ENCODE measurements at regions not wholly inside any gene's neighbourhood (a gene's known extent, or its start where the extent isn't known, plus 50 kb on each side); places are given as distances from the start of the nearest gene placed in this dataset.
"Not testable (repeated sequence)": the region's sequence is repeated elsewhere in the genome, so short reads cannot be mapped to it uniquely, and the experiment has no call there.

GRCh38 chr5:108590799-108591198, 156.9 kb upstream of the FER start:
- Histone ChIP-seq H3K9ac (ENCODE audit: low read depth, low read length) (no peak overlapping the region), H3K4me1 (ENCODE audit: insufficient read depth, low read length) (no peaks in the 10 kb centered on the region), H3K36me3 (ENCODE audit: insufficient read depth, low read length) (no peaks in the 10 kb centered on the region), H3K9me3 (ENCODE audit: control insufficient read depth, insufficient read depth, low read length) (no peaks in the 10 kb centered on the region)

- Histone ChIP-seq H3K9me3 (ENCODE audit: control insufficient read depth, insufficient read depth, low read length) (no peaks in the 10 kb centered on the region), H3K4me1 (ENCODE audit: insufficient read depth, low read length) (no peaks in the 10 kb centered on the region)
Observed at GRCh38 chr5:108588323-108588722, 159.4 kb upstream of the FER start.

GRCh38 chr5:108587821-108588220, 159.9 kb upstream of the FER start:
- Histone ChIP-seq H3K4me1 (ENCODE audit: insufficient read depth, low read length) (peaks cover 3% of the 10 kb centered on the region; the same call in 1 of the 2 replicates), H3K9ac (ENCODE audit: low read depth, low read length) (no peak overlapping the region), H3K36me3 (ENCODE audit: insufficient read depth, low read length) (no peaks in the 10 kb centered on the region), H3K9me3 (ENCODE audit: control insufficient read depth, insufficient read depth, low read length) (no peaks in the 10 kb centered on the region)

More at GRCh38 chr5:108588323-108588722, 159.4 kb upstream of the FER start:
- H3K36me3 ChIP-seq (ENCODE audit: insufficient read depth, low read length) = no peaks in the 10 kb centered on the region
- H3K9ac ChIP-seq (ENCODE audit: low read depth, low read length) = no peak overlapping the region

GRCh38 chr5:108581026-108581425, 166.7 kb upstream of the FER start:
- H3K4me1 ChIP-seq (ENCODE audit: insufficient read depth, low read length) = peaks cover 3% of the 10 kb centered on the region; the same call in 1 of the 2 replicates
- H3K36me3 ChIP-seq (ENCODE audit: insufficient read depth, low read length) = 0 out of 2 replicates have a peak, but pooled peaks cover 3% of the 10 kb centered on the region
- H3K9me3 ChIP-seq (ENCODE audit: control insufficient read depth, insufficient read depth, low read length) = 0 out of 2 replicates have a peak, but pooled peaks cover 5% of the 10 kb centered on the region
- H3K9ac ChIP-seq (ENCODE audit: low read depth, low read length) = no peak overlapping the region

GRCh38 chr5:108579236-108579635, 168.5 kb upstream of the FER start:
- Histone ChIP-seq H3K9ac (ENCODE audit: low read depth, low read length) (no peak overlapping the region), H3K4me1 (ENCODE audit: insufficient read depth, low read length) (peaks cover 3% of the 10 kb centered on the region; the same call in 1 of the 2 replicates), H3K36me3 (ENCODE audit: insufficient read depth, low read length) (0 out of 2 replicates have a peak, but pooled peaks cover 3% of the 10 kb centered on the region), H3K9me3 (ENCODE audit: control insufficient read depth, insufficient read depth, low read length) (0 out of 2 replicates have a peak, but pooled peaks cover 10% of the 10 kb centered on the region)

- Histone ChIP-seq H3K4me1 (ENCODE audit: insufficient read depth, low read length) (peaks cover 3% of the 10 kb centered on the region; the same call in 1 of the 2 replicates), H3K36me3 (ENCODE audit: insufficient read depth, low read length) (0 out of 2 replicates have a peak, but pooled peaks cover 3% of the 10 kb centered on the region), H3K9ac (ENCODE audit: low read depth, low read length) (no peak overlapping the region), H3K9me3 (ENCODE audit: control insufficient read depth, insufficient read depth, low read length) (0 out of 2 replicates have a peak, but pooled peaks cover 10% of the 10 kb centered on the region)
Observed at GRCh38 chr5:108578791-108579190, 168.9 kb upstream of the FER start.

GRCh38 chr5:108567429-108567828, 180.3 kb upstream of the FER start:
- Histone ChIP-seq H3K36me3 (ENCODE audit: insufficient read depth, low read length) (no peaks in the 10 kb centered on the region), H3K9ac (ENCODE audit: low read depth, low read length) (no peak overlapping the region), H3K9me3 (ENCODE audit: control insufficient read depth, insufficient read depth, low read length) (peaks cover 4% of the 10 kb centered on the region; the same call in 1 of the 2 replicates), H3K4me1 (ENCODE audit: insufficient read depth, low read length) (no peaks in the 10 kb centered on the region)

GRCh38 chr5:108564441-108564840, 182.5 kb upstream of the FBXL17 start:
- Histone ChIP-seq H3K36me3 (ENCODE audit: insufficient read depth, low read length) (no peaks in the 10 kb centered on the region), H3K9me3 (ENCODE audit: control insufficient read depth, insufficient read depth, low read length) (peaks cover 4% of the 10 kb centered on the region; the same call in 1 of the 2 replicates), H3K9ac (ENCODE audit: low read depth, low read length) (no peak overlapping the region), H3K4me1 (ENCODE audit: insufficient read depth, low read length) (peaks cover 5% of the 10 kb centered on the region; the same call in 1 of the 2 replicates)

GRCh38 chr5:108562205-108562454, 180.2 kb upstream of the FBXL17 start:
- Histone ChIP-seq H3K9ac (ENCODE audit: low read depth, low read length) (no peak overlapping the region), H3K9me3 (ENCODE audit: control insufficient read depth, insufficient read depth, low read length) (peaks cover 6% of the 10 kb centered on the region; the same call in 1 of the 2 replicates), H3K4me1 (ENCODE audit: insufficient read depth, low read length) (peaks cover 5% of the 10 kb centered on the region; the same call in 1 of the 2 replicates), H3K36me3 (ENCODE audit: insufficient read depth, low read length) (no peaks in the 10 kb centered on the region)

GRCh38 chr5:108561416-108562204, 179.7 kb upstream of the FBXL17 start:
- H3K9ac ChIP-seq (ENCODE audit: low read depth, low read length) = no peak overlapping the region
- peaks cover 7% of the 10 kb centered on the region; the same call in 1 of the 2 replicates for H3K4me1 ChIP-seq (ENCODE audit: insufficient read depth, low read length)
- no peaks in the 10 kb centered on the region for H3K36me3 ChIP-seq (ENCODE audit: insufficient read depth, low read length)
- H3K9me3 ChIP-seq (ENCODE audit: control insufficient read depth, insufficient read depth, low read length) = peaks cover 6% of the 10 kb centered on the region; the same call in 1 of the 2 replicates

- peaks cover 16% of the 10 kb centered on the region; the same call in 1 of the 2 replicates for H3K4me1 ChIP-seq (ENCODE audit: insufficient read depth, low read length)
- peaks cover 5% of the 10 kb centered on the region; the same call in 1 of the 2 replicates for H3K9me3 ChIP-seq (ENCODE audit: control insufficient read depth, insufficient read depth, low read length)
- H3K9ac ChIP-seq (ENCODE audit: low read depth, low read length) = no peak overlapping the region
- no peaks in the 10 kb centered on the region for H3K36me3 ChIP-seq (ENCODE audit: insufficient read depth, low read length)
Observed at GRCh38 chr5:108560581-108560980, 178.7 kb upstream of the FBXL17 start.

- Histone ChIP-seq H3K4me1 (ENCODE audit: insufficient read depth, low read length) (peaks cover 20% of the 10 kb centered on the region), H3K36me3 (ENCODE audit: insufficient read depth, low read length) (no peaks in the 10 kb centered on the region), H3K9me3 (ENCODE audit: control insufficient read depth, insufficient read depth, low read length) (0 out of 2 replicates have a peak, but pooled peaks cover 3% of the 10 kb centered on the region), H3K9ac (ENCODE audit: low read depth, low read length) (no peak overlapping the region)
Observed at GRCh38 chr5:108560166-108560565, 178.3 kb upstream of the FBXL17 start.

GRCh38 chr5:108558840-108559239, 176.9 kb upstream of the FBXL17 start:
- not testable (repeated sequence) for H3K9ac ChIP-seq (ENCODE audit: low read depth, low read length); H3K36me3 ChIP-seq (ENCODE audit: insufficient read depth, low read length); H3K9me3 ChIP-seq (ENCODE audit: control insufficient read depth, insufficient read depth, low read length)
- H3K4me1 ChIP-seq (ENCODE audit: insufficient read depth, low read length) = peaks cover 24% of the 10 kb centered on the region

GRCh38 chr5:108558142-108558541, 176.2 kb upstream of the FBXL17 start:
- not testable (repeated sequence) for H3K9me3 ChIP-seq (ENCODE audit: control insufficient read depth, insufficient read depth, low read length); H3K36me3 ChIP-seq (ENCODE audit: insufficient read depth, low read length); H3K9ac ChIP-seq (ENCODE audit: low read depth, low read length)
- H3K4me1 ChIP-seq (ENCODE audit: insufficient read depth, low read length) = peaks cover 24% of the 10 kb centered on the region

GRCh38 chr5:108557686-108558085, 175.8 kb upstream of the FBXL17 start:
- Histone ChIP-seq H3K4me1 (ENCODE audit: insufficient read depth, low read length) (peaks cover 24% of the 10 kb centered on the region), H3K9ac (ENCODE audit: low read depth, low read length) (no peak overlapping the region), H3K9me3 (ENCODE audit: control insufficient read depth, insufficient read depth, low read length) (0 out of 2 replicates have a peak, but pooled peaks cover 3% of the 10 kb centered on the region), H3K36me3 (ENCODE audit: insufficient read depth, low read length) (no peaks in the 10 kb centered on the region)
